ENCODE measurements at regions not wholly inside any gene's neighbourhood (a gene's known extent, or its start where the extent isn't known, plus 50 kb on each side); places are given as distances from the start of the nearest gene placed in this dataset.

- BruUV-seq (replicated peaks) = no TSS peak
- no peak for DNase-seq
- no peak overlapping the region for H3K4me3 ChIP-seq (ENCODE audit: low read depth, low read length)
- Mint-ChIP-seq H3K27ac (ENCODE audit: unreplicated experiment) (no peak overlapping the region), H3K27me3 (ENCODE audit: insufficient read depth, unreplicated experiment) (no peaks in the 10 kb centered on the region), H3K9me3 (ENCODE audit: unreplicated experiment) (no peaks in the 10 kb centered on the region), H3K4me3 (ENCODE audit: unreplicated experiment) (no peak overlapping the region), H3K4me1 (ENCODE audit: low read depth, unreplicated experiment) (no peaks in the 10 kb centered on the region), H3K36me3 (ENCODE audit: insufficient read depth, unreplicated experiment) (no peaks in the 10 kb centered on the region)
- peaks cover 7% of the 10 kb centered on the region; the same call in 1 of the 2 replicates for H3K9me3 ChIP-seq
- CTCF ChIA-PET = interaction anchor here (0.6 kb wide), 1 partner anchor 266 kb away, joined by 7 read pairs; no protein-coding TSS in a partner anchor
- H3K36me3 ChIP-seq (ENCODE audit: control insufficient read depth, insufficient read depth, low read length) = no peaks in the 10 kb centered on the region
- no peaks in the 10 kb centered on the region for H3K27me3 ChIP-seq (replicated peaks; ENCODE audit: control insufficient read depth, insufficient read depth, low read length)
- intact Hi-C loops (cut with micrococcal nuclease; ENCODE audit: unreplicated experiment) = no loop called here
- H3K4me1 ChIP-seq = no peaks in the 10 kb centered on the region
- no peak for TF ChIP-seq CTCF (IDR thresholded peaks at IDR 0.05; ENCODE audit: insufficient read depth in 1 of 2, low read depth in 1 of 2, low read length in 1 of 2, severe bottlenecking in 1 of 2, unreplicated experiment in 1 of 2)
- POLR2A ChIA-PET = no interaction called here
Measured at GRCh38 chr7:98462911-98463633, 62.2 kb upstream of the BAIAP2L1 start.

GRCh38 chr7:98460902-98461301, 60.0 kb upstream of the BAIAP2L1 start:
- CTCF ChIA-PET = no interaction called here
- BruUV-seq (replicated peaks) = no TSS peak
- H3K4me3 ChIP-seq (ENCODE audit: low read depth, low read length) = no peak overlapping the region
- Mint-ChIP-seq H3K27ac (ENCODE audit: unreplicated experiment) (no peak overlapping the region), H3K4me1 (ENCODE audit: low read depth, unreplicated experiment) (no peaks in the 10 kb centered on the region), H3K9me3 (ENCODE audit: unreplicated experiment) (no peaks in the 10 kb centered on the region), H3K36me3 (ENCODE audit: insufficient read depth, unreplicated experiment) (no peaks in the 10 kb centered on the region), H3K27me3 (ENCODE audit: insufficient read depth, unreplicated experiment) (no peaks in the 10 kb centered on the region), H3K4me3 (ENCODE audit: unreplicated experiment) (no peak overlapping the region)
- H3K9me3 ChIP-seq = no peaks in the 10 kb centered on the region
- no peak for TF ChIP-seq CTCF (IDR thresholded peaks at IDR 0.05; ENCODE audit: insufficient read depth in 1 of 2, low read depth in 1 of 2, low read length in 1 of 2, severe bottlenecking in 1 of 2, unreplicated experiment in 1 of 2)
- intact Hi-C loops (cut with micrococcal nuclease; ENCODE audit: unreplicated experiment) = no loop called here
- H3K4me1 ChIP-seq = no peaks in the 10 kb centered on the region
- H3K36me3 ChIP-seq (ENCODE audit: control insufficient read depth, insufficient read depth, low read length) = no peaks in the 10 kb centered on the region
- no peaks in the 10 kb centered on the region for H3K27me3 ChIP-seq (replicated peaks; ENCODE audit: control insufficient read depth, insufficient read depth, low read length)
- POLR2A ChIA-PET = no interaction called here
- DNase-seq = no peak

GRCh38 chr7:98459529-98459928, 58.6 kb upstream of the BAIAP2L1 start:
- Mint-ChIP-seq H3K27me3 (ENCODE audit: insufficient read depth, unreplicated experiment) (no peaks in the 10 kb centered on the region), H3K4me1 (ENCODE audit: low read depth, unreplicated experiment) (no peaks in the 10 kb centered on the region), H3K9me3 (ENCODE audit: unreplicated experiment) (no peaks in the 10 kb centered on the region), H3K4me3 (ENCODE audit: unreplicated experiment) (no peak overlapping the region), H3K27ac (ENCODE audit: unreplicated experiment) (no peak overlapping the region), H3K36me3 (ENCODE audit: insufficient read depth, unreplicated experiment) (no peaks in the 10 kb centered on the region)
- ChIA-PET POLR2A (no interaction called here), CTCF (no interaction called here)
- no TSS peak for BruUV-seq (replicated peaks)
- H3K9me3 ChIP-seq = no peaks in the 10 kb centered on the region
- no peak for TF ChIP-seq CTCF (IDR thresholded peaks at IDR 0.05; ENCODE audit: insufficient read depth in 1 of 2, low read depth in 1 of 2, low read length in 1 of 2, severe bottlenecking in 1 of 2, unreplicated experiment in 1 of 2)
- intact Hi-C loops (cut with micrococcal nuclease; ENCODE audit: unreplicated experiment) = no loop called here
- no peaks in the 10 kb centered on the region for H3K4me1 ChIP-seq
- no peaks in the 10 kb centered on the region for H3K36me3 ChIP-seq (ENCODE audit: control insufficient read depth, insufficient read depth, low read length)
- H3K27me3 ChIP-seq (replicated peaks; ENCODE audit: control insufficient read depth, insufficient read depth, low read length) = no peaks in the 10 kb centered on the region
- H3K4me3 ChIP-seq (ENCODE audit: low read depth, low read length) = no peak overlapping the region
- DNase-seq = no peak

Data from Caco-2 (cell line).